ENCODE measurements at regions not wholly inside any gene's neighbourhood (a gene's known extent, or its start where the extent isn't known, plus 50 kb on each side); places are given as distances from the start of the nearest gene placed in this dataset.

DNA sequence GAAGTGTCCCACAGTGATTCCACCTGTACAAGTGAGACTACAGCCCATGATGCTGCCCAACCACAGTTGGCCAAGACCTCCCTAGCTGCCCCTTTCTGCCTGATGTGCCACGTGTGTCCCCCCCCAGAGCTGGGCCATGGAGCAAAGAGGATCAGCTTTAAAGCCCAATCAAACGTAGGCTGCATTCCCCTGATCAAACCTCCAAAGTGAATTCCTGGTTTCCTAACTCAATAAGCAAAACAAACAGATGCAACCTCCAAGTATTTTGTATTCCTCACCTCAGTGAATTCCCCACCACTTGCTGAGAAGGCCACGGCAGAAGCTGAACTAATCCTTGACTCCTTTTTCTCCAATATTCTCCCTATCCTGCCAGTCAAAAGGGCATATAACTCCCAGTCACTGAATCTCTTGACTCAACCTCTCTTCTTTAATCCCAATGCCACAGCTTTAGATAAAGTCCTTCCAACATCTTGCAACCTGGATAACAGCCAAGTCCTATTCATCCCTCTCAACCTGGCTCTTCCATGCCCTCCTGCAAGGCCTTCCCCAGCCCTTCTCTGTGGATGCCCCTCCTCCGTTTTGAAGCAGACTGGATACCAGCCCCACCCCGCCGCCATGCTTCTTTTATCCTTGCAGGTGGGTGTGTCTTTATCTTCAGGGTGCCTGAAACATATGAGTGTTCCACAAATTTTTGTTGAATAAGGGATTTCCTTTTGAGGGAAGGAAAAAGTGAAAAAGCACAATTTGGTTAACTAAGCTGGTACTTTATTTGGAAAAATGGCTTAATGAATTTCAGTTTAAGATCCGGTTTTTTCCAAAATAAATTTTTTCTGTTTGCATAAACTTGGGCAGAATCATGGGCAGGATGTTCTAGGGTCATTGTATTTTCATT lies 285.2 kb upstream of the MKLN1 start:
- no peak overlapping the region for H3K4me3 ChIP-seq (ENCODE audit: low read depth, low read length)
- TF ChIP-seq, protein P1, sequence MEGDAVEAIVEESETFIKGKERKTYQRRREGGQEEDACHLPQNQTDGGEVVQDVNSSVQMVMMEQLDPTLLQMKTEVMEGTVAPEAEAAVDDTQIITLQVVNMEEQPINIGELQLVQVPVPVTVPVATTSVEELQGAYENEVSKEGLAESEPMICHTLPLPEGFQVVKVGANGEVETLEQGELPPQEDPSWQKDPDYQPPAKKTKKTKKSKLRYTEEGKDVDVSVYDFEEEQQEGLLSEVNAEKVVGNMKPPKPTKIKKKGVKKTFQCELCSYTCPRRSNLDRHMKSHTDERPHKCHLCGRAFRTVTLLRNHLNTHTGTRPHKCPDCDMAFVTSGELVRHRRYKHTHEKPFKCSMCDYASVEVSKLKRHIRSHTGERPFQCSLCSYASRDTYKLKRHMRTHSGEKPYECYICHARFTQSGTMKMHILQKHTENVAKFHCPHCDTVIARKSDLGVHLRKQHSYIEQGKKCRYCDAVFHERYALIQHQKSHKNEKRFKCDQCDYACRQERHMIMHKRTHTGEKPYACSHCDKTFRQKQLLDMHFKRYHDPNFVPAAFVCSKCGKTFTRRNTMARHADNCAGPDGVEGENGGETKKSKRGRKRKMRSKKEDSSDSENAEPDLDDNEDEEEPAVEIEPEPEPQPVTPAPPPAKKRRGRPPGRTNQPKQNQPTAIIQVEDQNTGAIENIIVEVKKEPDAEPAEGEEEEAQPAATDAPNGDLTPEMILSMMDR (IDR thresholded peaks at IDR 0.05; ENCODE audit: borderline replicate concordance, insufficient read depth, low read depth, low read length) = no peak

- TF ChIP-seq, protein P1 (IDR thresholded peaks at IDR 0.05; ENCODE audit: borderline replicate concordance, insufficient read depth, low read depth, low read length) = no peak
- no peak overlapping the region for H3K4me3 ChIP-seq (ENCODE audit: low read depth, low read length)
Observed at GRCh38 chr7:131045526-131045925, 282.1 kb upstream of the MKLN1 start.

DNA sequence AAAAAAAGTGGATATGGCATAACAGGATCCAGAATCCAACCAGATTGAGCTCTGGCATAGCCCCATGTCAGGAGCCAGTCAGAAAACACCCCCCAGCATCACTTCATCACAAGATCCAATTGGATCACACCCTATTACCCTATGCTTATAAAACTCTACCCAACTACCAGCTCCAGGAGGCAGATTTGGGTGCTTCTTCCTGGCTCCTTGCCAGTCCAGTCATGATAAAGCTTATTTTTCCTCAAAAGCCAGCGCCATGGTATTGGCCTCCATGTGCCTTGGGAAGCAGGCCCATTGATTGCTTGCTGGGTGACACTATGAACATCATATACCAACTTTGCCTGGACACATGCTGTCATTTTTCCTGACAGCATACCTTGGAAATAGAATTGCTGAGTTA lies 281.4 kb upstream of the MKLN1 start:
- H3K4me3 ChIP-seq (ENCODE audit: low read depth, low read length) = no peak overlapping the region
- TF ChIP-seq, protein P1 (IDR thresholded peaks at IDR 0.05; ENCODE audit: borderline replicate concordance, insufficient read depth, low read depth, low read length) = no peak

- H3K4me3 ChIP-seq (ENCODE audit: low read depth, low read length) = no peak overlapping the region
Observed at GRCh38 chr7:131047651-131048304, 279.9 kb upstream of the MKLN1 start.

DNA sequence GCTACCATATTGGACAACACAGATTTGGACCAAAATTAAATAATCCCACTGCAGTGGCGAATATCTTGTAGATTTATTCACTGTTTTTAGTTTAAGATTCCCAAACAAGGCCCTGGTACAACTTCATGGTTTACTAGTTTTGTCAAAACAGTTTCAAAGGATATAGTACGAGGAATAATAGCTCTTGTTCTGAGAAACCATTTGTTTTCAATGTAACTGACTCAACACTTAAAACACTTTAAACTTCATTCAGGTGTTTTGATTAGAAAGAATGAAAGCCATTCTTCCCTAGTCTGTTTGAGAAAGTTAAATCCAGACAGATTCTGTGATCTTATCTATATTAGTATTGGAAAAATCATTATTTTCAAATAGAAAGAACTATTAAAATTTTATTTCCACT lies 276.4 kb upstream of the MKLN1 start:
- TF ChIP-seq, protein P1 (IDR thresholded peaks at IDR 0.05; ENCODE audit: borderline replicate concordance, insufficient read depth, low read depth, low read length) = no peak
- H3K4me3 ChIP-seq (ENCODE audit: low read depth, low read length) = no peak overlapping the region

More at GRCh38 chr7:131047651-131048304, 279.9 kb upstream of the MKLN1 start:
- TF ChIP-seq, protein P1 (IDR thresholded peaks at IDR 0.05; ENCODE audit: borderline replicate concordance, insufficient read depth, low read depth, low read length) = no peak

DNA sequence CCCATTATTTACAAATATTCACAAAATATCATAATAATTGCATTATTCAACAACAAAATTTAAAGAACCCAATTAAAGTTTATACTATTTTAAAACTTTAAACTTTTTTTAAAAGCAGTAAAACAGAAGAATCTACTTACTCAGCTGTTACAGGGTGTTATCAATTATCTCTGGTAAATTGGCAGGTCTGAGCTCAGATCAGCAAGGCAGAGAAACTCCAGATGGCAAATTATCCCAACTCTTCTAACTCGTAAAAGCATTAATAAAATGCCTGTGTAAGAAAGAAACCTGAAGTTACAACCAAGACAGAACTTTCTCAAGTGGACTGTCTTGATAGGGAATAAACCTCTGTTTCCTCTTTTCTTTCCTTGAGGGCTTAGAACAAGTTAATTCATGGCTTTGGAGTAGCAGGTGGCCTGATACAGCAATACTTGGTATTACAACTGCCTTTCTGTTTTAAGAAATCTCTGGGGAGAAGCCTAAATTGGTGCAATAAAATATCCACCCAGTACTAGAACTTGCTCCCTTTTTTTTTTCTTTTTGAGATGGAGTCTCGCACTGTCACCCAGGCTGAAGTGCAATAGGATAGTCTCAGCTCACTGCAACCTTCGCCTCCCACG lies 275.3 kb upstream of the MKLN1 start:
- H3K4me3 ChIP-seq (ENCODE audit: low read depth, low read length) = no peak overlapping the region
- TF ChIP-seq, protein P1 (IDR thresholded peaks at IDR 0.05; ENCODE audit: borderline replicate concordance, insufficient read depth, low read depth, low read length) = no peak
